C4-2B (cell line): ENCODE measurements at regions not wholly inside any gene's neighbourhood (a gene's known extent, or its start where the extent isn't known, plus 50 kb on each side); places are given as distances from the start of the nearest gene placed in this dataset.

ENCODE experiments used
- H3K27ac ChIP-seq: fragments of 450-650 bp; 2 replicates; pipeline ENCODE4 v1.5.1; 2017
- ZFX ChIP-seq: fragments of 450-650 bp; IDR thresholded peaks from 2 replicates; pipeline ENCODE4 v1.6.1; 2017
- TF ChIP-seq, protein P1 (sequence below): fragments of 450-650 bp; conservative IDR thresholded peaks from 2 replicates; pipeline ENCODE4 v1.5.1; 2017; ENCODE audit warnings: mild to moderate bottlenecking

DNA sequence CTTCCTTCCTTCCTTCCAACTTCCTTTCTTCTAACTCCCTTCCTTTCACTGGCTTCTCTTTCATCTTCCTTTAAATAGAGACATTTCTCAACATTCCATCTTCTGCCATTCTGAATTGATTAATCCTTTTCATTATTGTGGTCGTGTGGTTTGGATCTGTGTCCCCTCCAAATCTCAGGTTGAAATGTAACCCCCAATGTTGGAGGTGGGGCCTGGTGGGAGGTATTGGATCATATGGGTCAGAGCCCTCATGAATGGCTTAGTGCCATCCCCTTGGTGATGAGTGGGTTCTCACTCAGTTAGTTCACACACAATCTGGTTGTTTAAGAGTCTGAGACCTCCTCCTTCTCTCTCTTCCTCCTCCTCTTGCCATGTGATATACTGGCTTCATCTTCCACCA lies 130.9 kb upstream of the SV2C start:
- no peak for TF ChIP-seq ZFX
- TF ChIP-seq, protein P1, sequence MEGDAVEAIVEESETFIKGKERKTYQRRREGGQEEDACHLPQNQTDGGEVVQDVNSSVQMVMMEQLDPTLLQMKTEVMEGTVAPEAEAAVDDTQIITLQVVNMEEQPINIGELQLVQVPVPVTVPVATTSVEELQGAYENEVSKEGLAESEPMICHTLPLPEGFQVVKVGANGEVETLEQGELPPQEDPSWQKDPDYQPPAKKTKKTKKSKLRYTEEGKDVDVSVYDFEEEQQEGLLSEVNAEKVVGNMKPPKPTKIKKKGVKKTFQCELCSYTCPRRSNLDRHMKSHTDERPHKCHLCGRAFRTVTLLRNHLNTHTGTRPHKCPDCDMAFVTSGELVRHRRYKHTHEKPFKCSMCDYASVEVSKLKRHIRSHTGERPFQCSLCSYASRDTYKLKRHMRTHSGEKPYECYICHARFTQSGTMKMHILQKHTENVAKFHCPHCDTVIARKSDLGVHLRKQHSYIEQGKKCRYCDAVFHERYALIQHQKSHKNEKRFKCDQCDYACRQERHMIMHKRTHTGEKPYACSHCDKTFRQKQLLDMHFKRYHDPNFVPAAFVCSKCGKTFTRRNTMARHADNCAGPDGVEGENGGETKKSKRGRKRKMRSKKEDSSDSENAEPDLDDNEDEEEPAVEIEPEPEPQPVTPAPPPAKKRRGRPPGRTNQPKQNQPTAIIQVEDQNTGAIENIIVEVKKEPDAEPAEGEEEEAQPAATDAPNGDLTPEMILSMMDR: no peak
- H3K27ac ChIP-seq: no peak overlapping the region

DNA sequence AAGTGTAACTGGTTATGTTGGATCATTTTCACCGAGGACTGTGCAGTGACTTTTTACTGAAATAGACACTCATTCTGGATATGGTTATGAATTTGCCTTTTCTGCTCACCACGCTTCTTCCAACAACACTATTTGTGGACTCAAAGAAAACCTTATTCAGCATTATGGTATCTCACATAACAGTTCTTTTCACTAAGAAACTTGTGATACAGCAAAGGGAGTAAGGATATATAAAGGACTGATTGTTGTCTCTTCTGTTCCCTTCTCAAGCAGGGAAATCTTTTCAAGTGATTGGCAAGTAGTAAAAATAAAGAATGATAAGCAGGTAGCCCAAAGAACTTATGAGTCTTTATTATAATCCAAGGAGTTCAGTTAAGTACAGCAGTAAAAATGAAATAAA lies 131.5 kb upstream of the SV2C start:
- no peak for TF ChIP-seq ZFX
- TF ChIP-seq, protein P1: no peak
- no peak overlapping the region for H3K27ac ChIP-seq

DNA sequence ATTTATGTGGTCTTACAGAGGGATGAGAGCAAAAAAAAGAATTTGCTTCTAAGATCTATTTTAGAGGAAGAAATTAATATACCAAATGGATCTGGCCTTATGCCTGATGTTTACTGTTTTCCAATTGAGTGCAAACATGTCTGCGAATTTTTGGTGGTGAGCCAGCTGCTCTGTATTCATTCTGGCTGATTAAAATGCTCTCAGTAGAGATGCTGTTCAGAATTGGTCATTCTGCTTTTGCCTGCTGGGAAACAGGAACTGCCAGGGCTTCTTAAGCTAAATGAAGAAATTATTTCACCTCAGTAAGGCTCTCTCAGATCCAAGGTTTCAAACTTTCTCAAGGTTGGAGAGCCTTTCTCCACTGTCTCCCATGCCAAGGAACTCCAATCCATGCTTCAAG lies 132.0 kb upstream of the SV2C start:
- TF ChIP-seq, protein P1: no peak
- no peak for TF ChIP-seq ZFX
- H3K27ac ChIP-seq: no peak overlapping the region

DNA sequence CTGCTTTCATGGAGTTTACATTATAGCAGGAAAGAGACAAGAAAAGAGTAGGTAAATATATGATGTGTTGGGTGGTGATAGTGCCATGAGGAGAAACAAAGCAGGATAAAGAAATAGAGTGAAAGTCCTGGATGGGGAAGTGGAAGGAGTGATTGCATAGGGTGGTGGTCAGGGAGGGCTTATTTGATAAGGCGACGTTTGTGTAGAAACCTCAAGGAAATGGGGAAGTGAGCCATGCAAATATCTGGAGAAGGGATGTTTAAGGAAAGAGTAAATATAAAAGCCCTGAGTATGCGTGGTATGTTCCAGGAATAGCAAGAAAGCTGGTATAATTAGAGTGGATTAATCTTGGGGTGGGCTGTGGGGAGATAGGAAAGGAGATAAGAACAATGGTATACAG lies 134.7 kb upstream of the SV2C start:
- TF ChIP-seq, protein P1: no peak
- TF ChIP-seq ZFX: no peak
- no peak overlapping the region for H3K27ac ChIP-seq

DNA sequence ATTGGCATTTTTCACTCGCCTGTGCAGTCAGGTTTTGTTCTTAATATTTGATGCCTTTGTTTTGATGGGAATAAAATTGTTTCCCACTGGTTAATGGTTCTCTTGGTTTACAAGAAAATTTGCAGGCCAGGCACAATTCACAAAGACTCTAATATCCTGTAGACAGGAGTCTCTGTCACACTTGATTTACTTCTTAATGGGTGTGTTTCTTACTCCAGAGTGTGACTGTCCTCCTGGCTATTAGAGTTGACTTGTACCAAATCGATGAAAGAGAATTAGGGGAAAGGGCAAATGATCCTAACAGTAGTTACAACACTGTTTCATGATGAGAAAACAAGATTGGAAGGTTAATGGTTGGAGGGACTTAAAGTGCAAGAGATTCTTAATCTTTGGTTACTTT lies 142.8 kb upstream of the SV2C start:
- TF ChIP-seq, protein P1: no peak
- TF ChIP-seq ZFX: no peak
- H3K27ac ChIP-seq: no peak overlapping the region

DNA sequence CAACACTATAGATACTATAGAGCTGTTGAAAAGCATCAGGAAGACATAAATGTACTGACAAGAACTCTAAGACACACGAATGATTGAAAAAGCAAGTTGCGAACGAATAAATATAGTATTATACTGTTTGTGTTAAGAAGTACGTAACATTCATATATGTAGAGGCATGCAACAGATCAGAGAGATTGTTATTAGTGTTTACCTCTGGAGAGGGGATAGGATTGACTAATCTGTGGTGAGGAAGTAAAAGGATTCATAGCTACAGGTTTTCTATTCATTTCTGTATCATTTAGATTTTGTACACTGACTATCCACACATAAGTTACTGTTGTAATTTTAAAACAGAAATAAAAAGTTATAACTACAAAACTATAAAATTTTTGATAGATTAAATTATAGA lies 147.6 kb upstream of the SV2C start:
- H3K27ac ChIP-seq: no peak overlapping the region

DNA sequence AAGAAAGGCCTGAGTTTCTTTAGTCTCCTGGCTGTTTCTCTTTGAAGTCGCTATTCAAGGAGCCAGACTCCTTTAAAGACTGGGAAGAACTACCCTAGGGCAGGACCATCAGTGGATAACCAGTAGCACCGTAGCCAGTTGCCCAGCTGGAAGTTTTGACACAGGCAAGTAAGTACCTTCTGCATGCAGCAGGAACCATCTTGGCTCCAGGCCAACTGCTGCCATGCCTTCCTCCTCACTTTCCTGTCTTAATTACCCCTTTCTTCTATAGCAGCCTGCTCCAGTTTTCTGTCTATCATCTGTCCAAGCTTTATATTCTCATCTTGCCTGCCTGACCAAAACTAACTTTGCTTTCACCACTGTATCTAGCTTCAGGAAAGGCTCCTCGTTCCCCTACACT lies 149.7 kb upstream of the SV2C start:
- H3K27ac ChIP-seq: no peak overlapping the region
- TF ChIP-seq ZFX: no peak
- TF ChIP-seq, protein P1: no peak

More for the DNA sequence above, 147.6 kb upstream of the SV2C start:
- TF ChIP-seq ZFX: no peak
- TF ChIP-seq, protein P1: no peak
